Motor neuron (in vitro differentiated cells): ENCODE measurements at regions not wholly inside any gene's neighbourhood (a gene's known extent, or its start where the extent isn't known, plus 50 kb on each side); places are given as distances from the start of the nearest gene placed in this dataset.

ENCODE experiments used
- ATAC-seq, 8 experiments: fragments of 200-7000 bp; cut with Tn5 transposase; replicated peaks in 6 of 8; 2 replicates each; pipeline ENCODE4 v1.8.0; 2021; ENCODE audit warnings: mild to moderate bottlenecking in 8 of 8, moderate library complexity in 8 of 8
- H3K27ac ChIP-seq, 2 donors: fragments of 250-450 bp; sonication (Bioruptor Pico); 2 replicates each; pipeline ENCODE4 v1.9.0; 2021; ENCODE audit warnings: antibody characterized with exemption in 2 of 2, mild to moderate bottlenecking in 2 of 2, moderate library complexity in 1 of 2
- H3K4me1 ChIP-seq, 2 donors: fragments of 250-450 bp; sonication (Bioruptor Pico); replicated peaks in 1 of 2; 2 replicates each; pipeline ENCODE4 v1.6.1; 2021; ENCODE audit warnings: antibody characterized with exemption in 2 of 2, mild to moderate bottlenecking in 2 of 2, moderate library complexity in 1 of 2
- H3K4me3 ChIP-seq, 5 donors: fragments of 250-450 bp; sonication (Bioruptor Pico); 2 replicates each; pipeline ENCODE4 v1.9.0; 2021; ENCODE audit warnings: antibody characterized with exemption in 5 of 5, mild to moderate bottlenecking in 5 of 5, moderate library complexity in 4 of 5
- WGBS, 10 experiments: fragments of 450-650 bp; shearing (Covaris generic); methylation state at CpG; one replicate each; pipeline ENCODE4 v1.0.0; 2022; 5-methylcytosine and 5-hydroxymethylcytosine counted together
- in situ Hi-C, 9 experiments: fragments of 400-800 bp; cut with MboI; loops; one replicate each; pipeline ENCODE4 v1.15.0; 2021; ENCODE audit warnings: low sequenced_read_pairs in 9 of 9, low pct_unique_long_range_greater_than_20kb in 2 of 9; ENCODE audit not compliant: unreplicated experiment in 9 of 9

GRCh38 chr16:51030516-51030915 lies 120.6 kb downstream of the SALL1 start:
- H3K4me3 ChIP-seq: no peak overlapping the region
- no peak overlapping the region for H3K27ac ChIP-seq
- H3K4me1 ChIP-seq: peaks cover 16 to 23% of the 10 kb centered on the region in 2 donors
- peak; percentile 21 to 61 (median 40) for ATAC-seq
- 0 to 68% (median 20%) methylated on average over 1 to 3 of the region's 4 CpGs; no CpG with 5 or more reads in 5 of the 10 experiments for WGBS, 10 experiments
- in situ Hi-C loops: no loop called here

GRCh38 chr16:51025588-51026290 lies 125.3 kb downstream of the SALL1 start:
- no peak overlapping the region for H3K4me3 ChIP-seq
- no peak overlapping the region for H3K27ac ChIP-seq
- H3K4me1 ChIP-seq: peaks cover 25 to 31% of the 10 kb centered on the region in 2 donors
- in situ Hi-C loops: no loop called here
- WGBS, 10 experiments: 0 to 80% (median 71%) methylated on average over 1 to 4 of the region's 4 CpGs; no CpG with 5 or more reads in 1 of the 10 experiments
- ATAC-seq: no peak

- WGBS, 10 experiments: 0 to 50% (median 34%) methylated on average over 2 to 6 of the region's 6 CpGs; no CpG with 5 or more reads in 1 of the 10 experiments
- H3K4me1 ChIP-seq: peaks cover 22 to 31% of the 10 kb centered on the region in 2 donors
- no peak for ATAC-seq
- no peak overlapping the region for H3K4me3 ChIP-seq
- in situ Hi-C loops: no loop called here
- no peak overlapping the region for H3K27ac ChIP-seq
Observed at GRCh38 chr16:51024703-51025102, 126.4 kb downstream of the SALL1 start.

GRCh38 chr16:51022955-51023354 lies 128.1 kb downstream of the SALL1 start:
- WGBS, 10 experiments: 15 to 80% (median 57%) methylated on average over 1 to 5 of the region's 5 CpGs; no CpG with 5 or more reads in 2 of the 10 experiments
- in situ Hi-C loops: no loop called here
- Histone ChIP-seq H3K4me3 (no peak overlapping the region), H3K27ac (no peak overlapping the region), H3K4me1 (peaks cover 22 to 31% of the 10 kb centered on the region in 2 donors)
- ATAC-seq: peak in 4 of 8 experiments; percentile 54 to 92 (median 90)

GRCh38 chr16:51019617-51020016 lies 131.5 kb downstream of the SALL1 start:
- Histone ChIP-seq H3K4me3 (no peak overlapping the region), H3K4me1 (peaks cover 15 to 26% of the 10 kb centered on the region in 2 donors), H3K27ac (no peak overlapping the region)
- in situ Hi-C loops: no loop called here
- peak in 2 of 8 experiments; percentile 58 to 78 for ATAC-seq
- WGBS, 10 experiments: 0 to 96% (median 60%) methylated on average over 1 to 4 of the region's 4 CpGs; no CpG with 5 or more reads in 4 of the 10 experiments

DNA sequence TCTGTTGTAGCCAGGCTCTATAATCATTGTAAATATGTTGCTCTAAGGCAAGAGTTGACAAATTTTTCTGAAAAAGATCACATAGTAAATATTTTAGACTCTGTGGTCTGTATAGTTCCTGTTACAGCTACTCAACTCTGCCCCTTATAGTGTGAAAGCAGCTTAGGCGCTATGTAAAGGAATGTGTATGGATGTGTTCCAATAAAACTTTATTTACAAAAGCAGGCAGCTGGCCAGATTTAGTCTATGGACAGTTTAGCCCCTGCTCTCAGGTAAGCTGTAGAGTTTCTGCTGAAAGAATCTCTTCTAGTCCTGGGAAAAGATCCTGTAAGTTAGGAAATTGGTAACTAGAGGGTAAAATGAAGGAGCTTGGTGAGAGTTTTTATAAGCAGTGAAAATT lies 133.1 kb downstream of the SALL1 start:
- ATAC-seq: no peak
- in situ Hi-C loops: no loop called here
- 25 to 100% (median 83%) methylated on average over 1 of the region's 1 CpG; no CpG with 5 or more reads in 2 of the 10 experiments for WGBS, 10 experiments

GRCh38 chr16:51012396-51012795 lies 138.7 kb downstream of the SALL1 start:
- WGBS, 10 experiments: no CpG with 5 or more reads among the region's 4 CpGs
- no peak overlapping the region for H3K27ac ChIP-seq
- no peak for ATAC-seq
- H3K4me3 ChIP-seq: no peak overlapping the region
- peaks cover 0 to 17% of the 10 kb centered on the region in 2 donors for H3K4me1 ChIP-seq
- in situ Hi-C loops: no loop called here

More for the DNA sequence above, 133.1 kb downstream of the SALL1 start:
- Histone ChIP-seq H3K27ac (no peak overlapping the region), H3K4me1 (peaks cover 2 to 11% of the 10 kb centered on the region in 2 donors), H3K4me3 (no peak overlapping the region)

GRCh38 chr16:51010817-51011216 lies 140.3 kb downstream of the SALL1 start:
- Histone ChIP-seq H3K4me3 (no peak overlapping the region), H3K27ac (no peak overlapping the region), H3K4me1 (peaks cover 0 to 18% of the 10 kb centered on the region in 2 donors)
- peak in 2 of 8 experiments; percentile 25 to 53 for ATAC-seq
- in situ Hi-C loops: no loop called here
- 0 to 100% (median 71%) methylated on average over 1 to 4 of the region's 4 CpGs; no CpG with 5 or more reads in 3 of the 10 experiments for WGBS, 10 experiments

DNA sequence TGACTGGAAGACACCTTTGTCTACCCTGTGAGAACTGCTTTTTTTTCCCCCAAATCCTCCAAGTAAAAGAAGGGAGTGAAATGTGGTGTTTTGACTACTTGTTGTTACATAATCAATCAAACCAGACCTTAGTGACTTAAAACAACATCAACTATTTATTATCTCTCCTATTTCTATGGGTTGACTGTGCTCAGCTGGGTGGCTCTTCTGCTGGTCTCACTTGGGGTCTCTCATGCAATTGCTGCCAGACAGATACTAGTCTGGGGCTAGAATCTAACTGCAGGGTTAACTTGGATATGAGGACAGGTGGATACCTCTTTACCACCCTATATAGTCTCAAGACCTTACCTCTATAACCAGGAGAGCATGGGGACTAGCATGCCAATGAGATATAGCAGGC lies 141.3 kb downstream of the SALL1 start:
- no peak for ATAC-seq
- H3K27ac ChIP-seq: no peak overlapping the region
- in situ Hi-C loops: no loop called here
- H3K4me3 ChIP-seq: no peak overlapping the region
- H3K4me1 ChIP-seq: peaks cover 0 to 18% of the 10 kb centered on the region in 2 donors

- Histone ChIP-seq H3K4me1 (peaks cover 0 to 18% of the 10 kb centered on the region in 2 donors), H3K27ac (peak overlapping the region in 1 of 2 donors; percentile 58), H3K4me3 (no peak overlapping the region)
- 54 to 100% (median 80%) methylated on average over 1 to 3 of the region's 3 CpGs; no CpG with 5 or more reads in 4 of the 10 experiments for WGBS, 10 experiments
- in situ Hi-C loops: no loop called here
- ATAC-seq: no peak
Observed at GRCh38 chr16:51009359-51009758, 141.7 kb downstream of the SALL1 start.

- Histone ChIP-seq H3K4me1 (peaks cover 0 to 18% of the 10 kb centered on the region in 2 donors), H3K4me3 (no peak overlapping the region), H3K27ac (peak overlapping the region in 1 of 2 donors; percentile 69)
- peak in 4 of 8 experiments; percentile 15 to 82 (median 51) for ATAC-seq
- in situ Hi-C loops: no loop called here
- 0 to 93% (median 70%) methylated on average over 1 to 4 of the region's 6 CpGs; no CpG with 5 or more reads in 3 of the 10 experiments for WGBS, 10 experiments
Observed at GRCh38 chr16:51008607-51009006, 142.5 kb downstream of the SALL1 start.

DNA sequence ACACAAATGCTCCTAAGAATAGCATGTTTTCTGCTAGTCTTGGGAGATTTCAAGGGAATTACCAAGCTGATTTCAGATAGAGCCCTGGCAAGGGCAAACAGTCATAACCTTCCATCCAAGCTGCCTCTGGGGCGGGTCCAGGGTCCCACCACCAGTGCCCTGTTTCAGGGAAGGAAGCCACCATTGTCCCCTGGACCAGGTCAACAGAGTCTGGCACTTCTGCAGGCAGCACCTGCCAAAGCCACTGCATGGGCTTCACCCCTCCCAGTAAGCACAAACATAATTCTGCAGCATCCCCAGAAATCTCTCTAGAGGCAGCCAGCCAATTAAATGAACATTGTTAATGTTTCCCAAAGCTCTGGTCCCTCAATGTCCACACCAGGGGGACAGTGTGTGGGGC lies 143.0 kb downstream of the SALL1 start:
- peak overlapping the region in 1 of 2 donors; percentile 69 for H3K27ac ChIP-seq
- in situ Hi-C loops: no loop called here
- H3K4me1 ChIP-seq: peaks cover 0 to 17% of the 10 kb centered on the region in 2 donors
- 0% methylated on average over 1 of the region's 1 CpG; no CpG with 5 or more reads in 9 of the 10 experiments for WGBS, 10 experiments
- ATAC-seq: peak in 2 of 8 experiments; percentile 4 to 6
- H3K4me3 ChIP-seq: no peak overlapping the region

GRCh38 chr16:51003850-51004566 lies 147.1 kb downstream of the SALL1 start:
- no peak overlapping the region for H3K27ac ChIP-seq
- in situ Hi-C loops: no loop called here
- ATAC-seq: no peak
- no peak overlapping the region for H3K4me3 ChIP-seq
- 30 to 100% (median 84%) methylated on average over 1 to 4 of the region's 5 CpGs; no CpG with 5 or more reads in 3 of the 10 experiments for WGBS, 10 experiments
- peaks cover 6 to 9% of the 10 kb centered on the region in 2 donors for H3K4me1 ChIP-seq
